ENCODE measurements at regions not wholly inside any gene's neighbourhood (a gene's known extent, or its start where the extent isn't known, plus 50 kb on each side); places are given as distances from the start of the nearest gene placed in this dataset.

DNA sequence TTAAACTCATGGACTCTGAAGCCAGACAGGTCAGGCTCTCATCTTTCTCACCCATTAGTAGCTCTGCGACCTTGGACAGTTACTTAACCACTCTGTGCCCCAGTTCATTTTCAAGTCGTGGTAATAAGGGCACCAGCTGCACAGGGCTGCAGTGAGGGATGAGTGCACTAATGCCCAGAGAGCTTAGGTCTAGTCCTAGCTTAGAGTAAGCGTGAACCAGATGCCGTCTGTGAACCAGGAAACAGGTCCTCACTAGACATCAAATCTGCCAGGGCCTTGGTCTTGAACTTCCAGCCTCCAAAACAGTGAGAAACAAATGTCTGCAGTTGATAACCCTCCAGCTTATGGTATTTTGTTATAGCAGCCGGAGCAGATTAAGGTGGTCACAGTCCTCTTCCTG lies 222.4 kb upstream of the PFKP start (continued):
- TF ChIP-seq, protein P1, sequence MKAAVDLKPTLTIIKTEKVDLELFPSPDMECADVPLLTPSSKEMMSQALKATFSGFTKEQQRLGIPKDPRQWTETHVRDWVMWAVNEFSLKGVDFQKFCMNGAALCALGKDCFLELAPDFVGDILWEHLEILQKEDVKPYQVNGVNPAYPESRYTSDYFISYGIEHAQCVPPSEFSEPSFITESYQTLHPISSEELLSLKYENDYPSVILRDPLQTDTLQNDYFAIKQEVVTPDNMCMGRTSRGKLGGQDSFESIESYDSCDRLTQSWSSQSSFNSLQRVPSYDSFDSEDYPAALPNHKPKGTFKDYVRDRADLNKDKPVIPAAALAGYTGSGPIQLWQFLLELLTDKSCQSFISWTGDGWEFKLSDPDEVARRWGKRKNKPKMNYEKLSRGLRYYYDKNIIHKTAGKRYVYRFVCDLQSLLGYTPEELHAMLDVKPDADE (IDR thresholded peaks at IDR 0.05), result no peak
- TF ChIP-seq, protein P2, sequence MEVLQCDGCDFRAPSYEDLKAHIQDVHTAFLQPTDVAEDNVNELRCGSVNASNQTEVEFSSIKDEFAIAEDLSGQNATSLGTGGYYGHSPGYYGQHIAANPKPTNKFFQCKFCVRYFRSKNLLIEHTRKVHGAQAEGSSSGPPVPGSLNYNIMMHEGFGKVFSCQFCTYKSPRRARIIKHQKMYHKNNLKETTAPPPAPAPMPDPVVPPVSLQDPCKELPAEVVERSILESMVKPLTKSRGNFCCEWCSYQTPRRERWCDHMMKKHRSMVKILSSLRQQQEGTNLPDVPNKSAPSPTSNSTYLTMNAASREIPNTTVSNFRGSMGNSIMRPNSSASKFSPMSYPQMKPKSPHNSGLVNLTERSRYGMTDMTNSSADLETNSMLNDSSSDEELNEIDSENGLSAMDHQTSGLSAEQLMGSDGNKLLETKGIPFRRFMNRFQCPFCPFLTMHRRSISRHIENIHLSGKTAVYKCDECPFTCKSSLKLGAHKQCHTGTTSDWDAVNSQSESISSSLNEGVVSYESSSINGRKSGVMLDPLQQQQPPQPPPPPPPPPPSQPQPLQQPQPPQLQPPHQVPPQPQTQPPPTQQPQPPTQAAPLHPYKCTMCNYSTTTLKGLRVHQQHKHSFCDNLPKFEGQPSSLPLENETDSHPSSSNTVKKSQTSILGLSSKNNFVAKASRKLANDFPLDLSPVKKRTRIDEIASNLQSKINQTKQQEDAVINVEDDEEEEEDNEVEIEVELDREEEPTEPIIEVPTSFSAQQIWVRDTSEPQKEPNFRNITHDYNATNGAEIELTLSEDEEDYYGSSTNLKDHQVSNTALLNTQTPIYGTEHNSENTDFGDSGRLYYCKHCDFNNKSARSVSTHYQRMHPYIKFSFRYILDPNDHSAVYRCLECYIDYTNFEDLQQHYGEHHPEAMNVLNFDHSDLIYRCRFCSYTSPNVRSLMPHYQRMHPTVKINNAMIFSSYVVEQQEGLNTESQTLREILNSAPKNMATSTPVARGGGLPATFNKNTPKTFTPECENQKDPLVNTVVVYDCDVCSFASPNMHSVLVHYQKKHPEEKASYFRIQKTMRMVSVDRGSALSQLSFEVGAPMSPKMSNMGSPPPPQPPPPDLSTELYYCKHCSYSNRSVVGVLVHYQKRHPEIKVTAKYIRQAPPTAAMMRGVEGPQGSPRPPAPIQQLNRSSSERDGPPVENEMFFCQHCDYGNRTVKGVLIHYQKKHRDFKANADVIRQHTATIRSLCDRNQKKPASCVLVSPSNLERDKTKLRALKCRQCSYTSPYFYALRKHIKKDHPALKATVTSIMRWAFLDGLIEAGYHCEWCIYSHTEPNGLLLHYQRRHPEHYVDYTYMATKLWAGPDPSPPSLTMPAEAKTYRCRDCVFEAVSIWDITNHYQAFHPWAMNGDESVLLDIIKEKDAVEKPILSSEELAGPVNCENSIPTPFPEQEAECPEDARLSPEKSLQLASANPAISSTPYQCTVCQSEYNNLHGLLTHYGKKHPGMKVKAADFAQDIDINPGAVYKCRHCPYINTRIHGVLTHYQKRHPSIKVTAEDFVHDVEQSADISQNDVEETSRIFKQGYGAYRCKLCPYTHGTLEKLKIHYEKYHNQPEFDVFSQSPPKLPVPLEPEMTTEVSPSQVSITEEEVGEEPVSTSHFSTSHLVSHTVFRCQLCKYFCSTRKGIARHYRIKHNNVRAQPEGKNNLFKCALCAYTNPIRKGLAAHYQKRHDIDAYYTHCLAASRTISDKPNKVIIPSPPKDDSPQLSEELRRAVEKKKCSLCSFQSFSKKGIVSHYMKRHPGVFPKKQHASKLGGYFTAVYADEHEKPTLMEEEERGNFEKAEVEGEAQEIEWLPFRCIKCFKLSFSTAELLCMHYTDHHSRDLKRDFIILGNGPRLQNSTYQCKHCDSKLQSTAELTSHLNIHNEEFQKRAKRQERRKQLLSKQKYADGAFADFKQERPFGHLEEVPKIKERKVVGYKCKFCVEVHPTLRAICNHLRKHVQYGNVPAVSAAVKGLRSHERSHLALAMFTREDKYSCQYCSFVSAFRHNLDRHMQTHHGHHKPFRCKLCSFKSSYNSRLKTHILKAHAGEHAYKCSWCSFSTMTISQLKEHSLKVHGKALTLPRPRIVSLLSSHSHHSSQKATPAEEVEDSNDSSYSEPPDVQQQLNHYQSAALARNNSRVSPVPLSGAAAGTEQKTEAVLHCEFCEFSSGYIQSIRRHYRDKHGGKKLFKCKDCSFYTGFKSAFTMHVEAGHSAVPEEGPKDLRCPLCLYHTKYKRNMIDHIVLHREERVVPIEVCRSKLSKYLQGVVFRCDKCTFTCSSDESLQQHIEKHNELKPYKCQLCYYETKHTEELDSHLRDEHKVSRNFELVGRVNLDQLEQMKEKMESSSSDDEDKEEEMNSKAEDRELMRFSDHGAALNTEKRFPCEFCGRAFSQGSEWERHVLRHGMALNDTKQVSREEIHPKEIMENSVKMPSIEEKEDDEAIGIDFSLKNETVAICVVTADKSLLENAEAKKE (CRISPR knock-in tag; IDR thresholded peaks at IDR 0.05), result no peak
- TF ChIP-seq ZNF114 (CRISPR knock-in tag; IDR thresholded peaks at IDR 0.05), result no peak

DNA sequence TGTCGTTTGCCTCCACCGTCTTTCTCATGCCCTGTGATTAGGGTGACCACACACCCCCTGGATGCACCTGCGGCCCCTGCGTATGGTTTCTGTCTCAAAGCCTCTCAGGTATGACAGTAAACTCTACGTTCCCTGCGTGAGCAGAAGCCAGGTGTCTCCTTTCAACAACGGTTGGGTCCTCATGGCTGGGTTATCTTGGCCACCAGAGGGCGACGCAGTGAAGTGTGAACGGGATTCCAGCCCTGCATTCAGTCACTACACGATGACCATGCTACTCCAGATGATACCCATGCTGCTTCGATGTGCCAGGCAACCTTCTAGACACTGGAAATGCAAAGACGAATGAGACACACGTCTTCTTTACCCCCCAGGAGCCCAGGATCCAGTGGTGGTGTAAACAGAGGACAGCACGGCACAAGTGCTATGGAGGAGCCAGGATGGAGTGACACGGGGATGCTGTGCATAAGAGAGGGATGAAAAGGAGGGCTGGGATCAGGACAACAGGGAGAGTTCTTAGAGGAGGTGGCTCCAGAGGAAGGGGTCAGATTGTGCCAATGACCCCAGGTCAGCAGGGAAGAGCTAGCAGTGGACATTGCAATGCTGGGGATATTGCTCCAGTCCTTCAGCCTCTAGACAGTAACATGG lies 228.1 kb upstream of the PFKP start:
- H3K27ac Mint-ChIP-seq, result no peak overlapping the region
- H3K4me1 ChIP-seq (ENCODE audit: insufficient read depth), result no peaks in the 10 kb centered on the region
- no peak overlapping the region for H3K4me2 ChIP-seq
- H3K4me3 Mint-ChIP-seq, result no peak overlapping the region
- DNase-seq (ENCODE audit: low spot score) (peak; percentile 85), ATAC-seq (peak; percentile 98)
- no peak overlapping the region for H2AFZ ChIP-seq
- peaks cover 2% of the 10 kb centered on the region; the same call in 1 of the 3 replicates for H3K36me3 Mint-ChIP-seq (ENCODE audit: low read depth)
- peaks cover 3% of the 10 kb centered on the region for H3K27me3 Mint-ChIP-seq (ENCODE audit: insufficient read depth, low read depth, poor library complexity)
- no peaks in the 10 kb centered on the region for H3F3A ChIP-seq (replicated peaks; ENCODE audit: low read depth)
- H3K4me1 Mint-ChIP-seq, result peaks cover 4% of the 10 kb centered on the region; the same call in 2 of the 3 replicates
- H3K79me2 ChIP-seq (replicated peaks; ENCODE audit: insufficient read depth), result no peaks in the 10 kb centered on the region
- peaks cover 7% of the 10 kb centered on the region; the same call in 2 of the 3 replicates for H3K9me3 Mint-ChIP-seq
- H3K27ac ChIP-seq (ENCODE audit: low read depth), result no peak overlapping the region
- H3K4me3 ChIP-seq, result no peak overlapping the region
- H3K36me3 ChIP-seq (ENCODE audit: insufficient read depth), result no peaks in the 10 kb centered on the region
- H3K9me2 ChIP-seq (ENCODE audit: insufficient read depth), result 0 out of 2 replicates have a peak, but pooled peaks cover 4% of the 10 kb centered on the region
- H3K27me3 ChIP-seq (ENCODE audit: insufficient read depth), result no peaks in the 10 kb centered on the region
- H4K20me1 ChIP-seq (replicated peaks; ENCODE audit: insufficient read depth), result no peaks in the 10 kb centered on the region
- TF ChIP-seq STAT1 (IDR thresholded peaks at IDR 0.05; ENCODE audit: unreplicated experiment), result no peak
- TF ChIP-seq, protein P3, sequence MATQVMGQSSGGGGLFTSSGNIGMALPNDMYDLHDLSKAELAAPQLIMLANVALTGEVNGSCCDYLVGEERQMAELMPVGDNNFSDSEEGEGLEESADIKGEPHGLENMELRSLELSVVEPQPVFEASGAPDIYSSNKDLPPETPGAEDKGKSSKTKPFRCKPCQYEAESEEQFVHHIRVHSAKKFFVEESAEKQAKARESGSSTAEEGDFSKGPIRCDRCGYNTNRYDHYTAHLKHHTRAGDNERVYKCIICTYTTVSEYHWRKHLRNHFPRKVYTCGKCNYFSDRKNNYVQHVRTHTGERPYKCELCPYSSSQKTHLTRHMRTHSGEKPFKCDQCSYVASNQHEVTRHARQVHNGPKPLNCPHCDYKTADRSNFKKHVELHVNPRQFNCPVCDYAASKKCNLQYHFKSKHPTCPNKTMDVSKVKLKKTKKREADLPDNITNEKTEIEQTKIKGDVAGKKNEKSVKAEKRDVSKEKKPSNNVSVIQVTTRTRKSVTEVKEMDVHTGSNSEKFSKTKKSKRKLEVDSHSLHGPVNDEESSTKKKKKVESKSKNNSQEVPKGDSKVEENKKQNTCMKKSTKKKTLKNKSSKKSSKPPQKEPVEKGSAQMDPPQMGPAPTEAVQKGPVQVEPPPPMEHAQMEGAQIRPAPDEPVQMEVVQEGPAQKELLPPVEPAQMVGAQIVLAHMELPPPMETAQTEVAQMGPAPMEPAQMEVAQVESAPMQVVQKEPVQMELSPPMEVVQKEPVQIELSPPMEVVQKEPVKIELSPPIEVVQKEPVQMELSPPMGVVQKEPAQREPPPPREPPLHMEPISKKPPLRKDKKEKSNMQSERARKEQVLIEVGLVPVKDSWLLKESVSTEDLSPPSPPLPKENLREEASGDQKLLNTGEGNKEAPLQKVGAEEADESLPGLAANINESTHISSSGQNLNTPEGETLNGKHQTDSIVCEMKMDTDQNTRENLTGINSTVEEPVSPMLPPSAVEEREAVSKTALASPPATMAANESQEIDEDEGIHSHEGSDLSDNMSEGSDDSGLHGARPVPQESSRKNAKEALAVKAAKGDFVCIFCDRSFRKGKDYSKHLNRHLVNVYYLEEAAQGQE (IDR thresholded peaks at IDR 0.05; ENCODE audit: unreplicated experiment), result no peak
- TF ChIP-seq ZNF114 (CRISPR knock-in tag; IDR thresholded peaks at IDR 0.05), result no peak
- TF ChIP-seq, protein P1 (IDR thresholded peaks at IDR 0.05), result no peak
- TF ChIP-seq JUNB (IDR thresholded peaks at IDR 0.05; ENCODE audit: unreplicated experiment), result no peak
- TF ChIP-seq, protein P4, sequence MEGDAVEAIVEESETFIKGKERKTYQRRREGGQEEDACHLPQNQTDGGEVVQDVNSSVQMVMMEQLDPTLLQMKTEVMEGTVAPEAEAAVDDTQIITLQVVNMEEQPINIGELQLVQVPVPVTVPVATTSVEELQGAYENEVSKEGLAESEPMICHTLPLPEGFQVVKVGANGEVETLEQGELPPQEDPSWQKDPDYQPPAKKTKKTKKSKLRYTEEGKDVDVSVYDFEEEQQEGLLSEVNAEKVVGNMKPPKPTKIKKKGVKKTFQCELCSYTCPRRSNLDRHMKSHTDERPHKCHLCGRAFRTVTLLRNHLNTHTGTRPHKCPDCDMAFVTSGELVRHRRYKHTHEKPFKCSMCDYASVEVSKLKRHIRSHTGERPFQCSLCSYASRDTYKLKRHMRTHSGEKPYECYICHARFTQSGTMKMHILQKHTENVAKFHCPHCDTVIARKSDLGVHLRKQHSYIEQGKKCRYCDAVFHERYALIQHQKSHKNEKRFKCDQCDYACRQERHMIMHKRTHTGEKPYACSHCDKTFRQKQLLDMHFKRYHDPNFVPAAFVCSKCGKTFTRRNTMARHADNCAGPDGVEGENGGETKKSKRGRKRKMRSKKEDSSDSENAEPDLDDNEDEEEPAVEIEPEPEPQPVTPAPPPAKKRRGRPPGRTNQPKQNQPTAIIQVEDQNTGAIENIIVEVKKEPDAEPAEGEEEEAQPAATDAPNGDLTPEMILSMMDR (conservative IDR thresholded peaks at IDR 0.05; ENCODE audit: low read depth in 2 of 2), result peak; percentile 79 to 93
- TF ChIP-seq EZH2phosphoT487 (IDR thresholded peaks at IDR 0.05; ENCODE audit: unreplicated experiment), result no peak
- TF ChIP-seq POLR2AphosphoS5 (IDR thresholded peaks at IDR 0.05; ENCODE audit: low read depth), result no peak
- no peak for TF ChIP-seq ZNF331 (CRISPR knock-in tag; IDR thresholded peaks at IDR 0.05; ENCODE audit: low read depth)
